Sigmoid colon (tissue), 6 donors: ENCODE measurements at regions not wholly inside any gene's neighbourhood (a gene's known extent, or its start where the extent isn't known, plus 50 kb on each side); places are given as distances from the start of the nearest gene placed in this dataset.

Experiments used
- DNase-seq: peaks from one replicate; pipeline ENCODE4 v3.0.0-alpha.2; 2019
- H3K27ac ChIP-seq, 4 donors: fragments of 200-600 bp; sonication (generic); one replicate each; pipeline ENCODE4 v1.5.1; 2016 to 2019; ENCODE audit warnings: mild to moderate bottlenecking in 1 of 4
- H3K27me3 ChIP-seq, 3 donors: fragments of 200-600 bp; sonication (generic); one replicate each; pipeline ENCODE4 v1.5.1; 2019; ENCODE audit warnings: mild to moderate bottlenecking in 1 of 3
- H3K36me3 ChIP-seq, 4 donors: fragments of 200-600 bp; sonication (generic); one replicate each; pipeline ENCODE4 v1.5.1; 2016 to 2019
- H3K4me1 ChIP-seq, 4 donors: fragments of 200-600 bp; sonication (generic); one replicate each; pipeline ENCODE4 v1.5.1; 2017 to 2019
- H3K4me3 ChIP-seq, 4 donors: fragments of 200-600 bp; sonication (generic); one replicate each; pipeline ENCODE4 v1.5.1; 2017 to 2019; ENCODE audit warnings: mild to moderate bottlenecking in 2 of 4, moderate library complexity in 1 of 4
- H3K9me3 ChIP-seq, 4 donors: fragments of 200-600 bp in 3 of 4; sonication (generic) in 3 of 4; one replicate each; pipeline versions ENCODE4 v1.5.1 to v1.6.1; 2013 to 2019
- CTCF ChIP-seq, 4 experiments: fragments of 450-650 bp in 3 of 4; fragments of 200-600 bp in 1 of 4; IDR thresholded peaks; one replicate each; pipeline ENCODE4 v1.5.1; 2016 to 2019; ENCODE audit warnings: antibody characterized with exemption in 4 of 4, mild to moderate bottlenecking in 3 of 4, moderate library complexity in 2 of 4
- EP300 ChIP-seq, 4 donors: sonication (generic); formaldehyde crosslinking; IDR thresholded peaks; one replicate each; pipeline ENCODE4 v1.6.1; 2017; ENCODE audit warnings: antibody characterized with exemption in 4 of 4
- POLR2A ChIP-seq, 2 donors: fragments of 450-650 bp; IDR thresholded peaks; one replicate each; pipeline ENCODE4 v1.6.1; 2016; ENCODE audit warnings: antibody characterized with exemption in 2 of 2, mild to moderate bottlenecking in 2 of 2, moderate library complexity in 2 of 2
- POLR2AphosphoS5 ChIP-seq, 4 donors: sonication (generic); formaldehyde crosslinking; IDR thresholded peaks; one replicate each; pipeline ENCODE4 v1.6.1; 2017; ENCODE audit warnings: antibody characterized with exemption in 4 of 4
- WGBS, 2 donors: extraction: QIAGEN DNeasy Blood & Tissue Kit; methylation state at CpG; one replicate each; pipeline ENCODE4 v1.1.7; 2013; 5-methylcytosine and 5-hydroxymethylcytosine counted together
- intact Hi-C: fragments of 100-400 bp; cut with DNase I; formaldehyde crosslinking; loops from one replicate; pipeline ENCODE4 v1.15.1; 2023
- donor health status: healthy with polysubstance abuse.
- donor health status: healthy.

DNA sequence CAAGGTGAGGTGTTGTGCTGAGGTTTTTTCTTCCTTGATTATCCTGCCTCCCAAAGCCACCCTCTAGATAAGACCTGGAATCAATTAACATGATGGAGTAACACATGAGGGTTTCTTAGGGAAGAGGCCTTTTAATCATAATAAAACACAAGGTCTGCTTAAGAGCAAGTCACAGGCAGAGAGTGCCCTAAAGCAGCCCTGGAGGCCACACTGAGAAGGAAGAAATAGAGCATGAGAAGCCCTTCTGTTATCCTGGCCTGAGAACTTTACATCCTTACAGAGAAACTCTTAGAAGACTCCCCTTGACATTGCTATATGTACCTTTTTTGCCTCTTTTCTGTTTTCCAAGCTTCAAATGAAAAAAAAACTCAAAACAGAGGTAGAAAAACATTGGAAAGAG is 132.3 kb downstream of the CEP57L1 start:
- no peak overlapping the region for H3K4me3 ChIP-seq
- no peaks in the 10 kb centered on the region for H3K36me3 ChIP-seq
- no peak for TF ChIP-seq EP300 (IDR thresholded peaks at IDR 0.05)
- no peak for TF ChIP-seq POLR2A (IDR thresholded peaks at IDR 0.05)
- TF ChIP-seq POLR2AphosphoS5 (IDR thresholded peaks at IDR 0.05): no peak
- TF ChIP-seq CTCF (IDR thresholded peaks at IDR 0.05): no peak
- no peak overlapping the region for H3K27ac ChIP-seq
- H3K9me3 ChIP-seq: no peaks in the 10 kb centered on the region
- H3K27me3 ChIP-seq: no peaks in the 10 kb centered on the region
- H3K4me1 ChIP-seq: no peaks in the 10 kb centered on the region
- intact Hi-C loops: no loop called here
- no peak for DNase-seq

GRCh38 chr6:109226353-109226752 is 131.0 kb downstream of the CEP57L1 start:
- Histone ChIP-seq H3K36me3 (no peaks in the 10 kb centered on the region), H3K27me3 (no peaks in the 10 kb centered on the region), H3K27ac (no peak overlapping the region), H3K4me3 (no peak overlapping the region), H3K4me1 (no peaks in the 10 kb centered on the region), H3K9me3 (no peaks in the 10 kb centered on the region)
- TF ChIP-seq EP300 (IDR thresholded peaks at IDR 0.05) (no peak), POLR2AphosphoS5 (IDR thresholded peaks at IDR 0.05) (no peak), POLR2A (IDR thresholded peaks at IDR 0.05) (no peak), CTCF (IDR thresholded peaks at IDR 0.05) (no peak)
- intact Hi-C loops: no loop called here
- no peak for DNase-seq

GRCh38 chr6:109225946-109226345 is 130.6 kb downstream of the CEP57L1 start:
- DNase-seq: no peak
- Histone ChIP-seq H3K4me1 (no peaks in the 10 kb centered on the region), H3K9me3 (no peaks in the 10 kb centered on the region), H3K36me3 (no peaks in the 10 kb centered on the region), H3K27me3 (no peaks in the 10 kb centered on the region), H3K27ac (no peak overlapping the region), H3K4me3 (no peak overlapping the region)
- 84 to 93% methylated on average over 6 of the region's 6 CpGs for WGBS, 2 donors
- TF ChIP-seq POLR2A (IDR thresholded peaks at IDR 0.05) (no peak), POLR2AphosphoS5 (IDR thresholded peaks at IDR 0.05) (no peak), EP300 (IDR thresholded peaks at IDR 0.05) (no peak), CTCF (IDR thresholded peaks at IDR 0.05) (no peak)
- intact Hi-C loops: no loop called here

- no peaks in the 10 kb centered on the region for H3K9me3 ChIP-seq
- DNase-seq: no peak
- intact Hi-C loops: no loop called here
- H3K4me3 ChIP-seq: no peak overlapping the region
- H3K4me1 ChIP-seq: no peaks in the 10 kb centered on the region
- no peaks in the 10 kb centered on the region for H3K36me3 ChIP-seq
- 83% methylated on average over 1 of the region's 1 CpG for WGBS, 2 donors
- TF ChIP-seq POLR2A (IDR thresholded peaks at IDR 0.05) (no peak), POLR2AphosphoS5 (IDR thresholded peaks at IDR 0.05) (no peak), CTCF (IDR thresholded peaks at IDR 0.05) (no peak), EP300 (IDR thresholded peaks at IDR 0.05) (no peak)
- no peaks in the 10 kb centered on the region for H3K27me3 ChIP-seq
- H3K27ac ChIP-seq: no peak overlapping the region
Observed at GRCh38 chr6:109224994-109225393, 129.7 kb downstream of the CEP57L1 start.

DNA sequence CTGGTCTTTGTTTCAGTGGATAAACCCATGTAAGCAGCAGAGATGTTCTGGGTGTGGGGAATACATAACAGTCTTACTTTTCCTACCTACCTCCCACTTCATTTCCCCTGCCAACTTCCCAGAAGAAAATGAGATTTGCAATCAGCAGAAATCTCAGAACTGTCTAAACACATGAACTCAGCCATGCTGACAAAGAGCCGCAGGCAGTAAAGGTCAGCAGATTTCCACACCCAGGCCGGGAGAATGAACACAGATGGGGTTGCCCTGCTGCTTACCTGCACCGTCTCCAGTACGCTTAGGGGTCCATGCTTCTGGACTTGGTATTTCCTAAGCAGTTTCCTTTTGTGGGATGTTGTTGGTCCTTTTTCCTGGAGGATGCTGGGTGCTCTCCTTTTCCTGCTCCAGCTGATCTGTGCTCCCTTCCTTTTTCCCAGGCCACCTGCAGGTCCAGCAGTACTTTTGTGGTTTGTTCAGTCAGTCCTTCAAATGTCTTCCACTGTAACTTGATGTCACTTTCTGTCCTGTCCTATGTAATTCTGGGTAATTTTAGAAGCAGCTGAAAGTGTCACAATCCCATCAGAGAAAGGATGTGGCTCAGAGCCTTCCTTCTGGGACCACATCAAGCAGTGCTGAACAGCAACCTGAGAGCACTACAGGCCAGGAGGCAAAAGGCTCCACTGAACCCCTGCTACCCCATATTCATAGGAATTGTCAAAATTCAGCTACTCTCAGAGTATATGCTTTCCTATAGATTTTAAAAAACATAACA is 129.0 kb downstream of the CEP57L1 start:
- Histone ChIP-seq H3K4me3 (no peak overlapping the region), H3K27ac (no peak overlapping the region), H3K9me3 (no peaks in the 10 kb centered on the region), H3K4me1 (no peaks in the 10 kb centered on the region), H3K27me3 (no peaks in the 10 kb centered on the region), H3K36me3 (no peaks in the 10 kb centered on the region)
- intact Hi-C loops: no loop called here
- DNase-seq: no peak
- 79 to 91% methylated on average over 4 of the region's 4 CpGs for WGBS, 2 donors
- no peak for TF ChIP-seq EP300 (IDR thresholded peaks at IDR 0.05)
- no peak for TF ChIP-seq POLR2A (IDR thresholded peaks at IDR 0.05)
- TF ChIP-seq POLR2AphosphoS5 (IDR thresholded peaks at IDR 0.05): no peak
- no peak for TF ChIP-seq CTCF (IDR thresholded peaks at IDR 0.05)
